CD4-positive, alpha-beta memory T cell (primary cell): ENCODE measurements at regions not wholly inside any gene's neighbourhood (a gene's known extent, or its start where the extent isn't known, plus 50 kb on each side); places are given as distances from the start of the nearest gene placed in this dataset.
A peak's percentile ranks its signal among the peaks of the same experiment; 100 is the strongest.

Experiments
- CTCF ChIA-PET: fragments of 350-600 bp; sonication (Branson Sonifier 250); formaldehyde crosslinking; loops from one replicate; lab custom pipeline; 2021; ENCODE audit warnings: inconsistent platforms; ENCODE audit not compliant: partially characterized antibody; lab: Charles Lee
- POLR2A ChIA-PET: fragments of 350-600 bp; sonication (Branson Sonifier 250); formaldehyde crosslinking; loops from one replicate; lab custom pipeline; 2021; ENCODE audit not compliant: partially characterized antibody; lab: Charles Lee
- DNase-seq, 5 donors: peaks; one replicate each; pipeline versions ENCODE4 v3.0.0 to v3.0.0-alpha.2; 2020 to 2022; ENCODE audit warnings: mixed read lengths in 1 of 5
- H3K27ac ChIP-seq: one replicate; pipeline ENCODE4 v1.7.0; 2013; ENCODE audit warnings: low read depth, low read length
- H3K27me3 ChIP-seq: 2 replicates; pipeline ENCODE4 v1.7.0; 2013; ENCODE audit warnings: mild to moderate bottlenecking, low read length, moderate library complexity; ENCODE audit not compliant: insufficient read depth
- H3K36me3 ChIP-seq: 2 replicates; pipeline ENCODE4 v1.7.0; 2013; ENCODE audit warnings: mild to moderate bottlenecking, low read length, moderate library complexity; ENCODE audit not compliant: insufficient read depth
- H3K4me1 ChIP-seq: 2 replicates; pipeline ENCODE4 v1.7.0; 2013; ENCODE audit warnings: mild to moderate bottlenecking, low read length, moderate library complexity; ENCODE audit not compliant: insufficient read depth
- H3K4me3 ChIP-seq, 2 donors: one replicate each; pipeline ENCODE4 v1.7.0; 2013; ENCODE audit warnings: low read length in 2 of 2, mild to moderate bottlenecking in 1 of 2
- H3K9me3 ChIP-seq, 2 donors: one replicate each; pipeline ENCODE4 v1.7.0; 2013; ENCODE audit warnings: low read length in 2 of 2, control low read depth in 1 of 2; ENCODE audit not compliant: control insufficient read depth in 1 of 2
- H3K27ac Mint-ChIP-seq, 7 donors: one replicate each; pipeline ENCODE4 v1.8.0; 2020 to 2021; ENCODE audit warnings: mixed read lengths in 7 of 7, mild to moderate bottlenecking in 6 of 7, inconsistent platforms in 3 of 7, moderate library complexity in 3 of 7
- H3K27me3 Mint-ChIP-seq, 2 donors: one replicate each; pipeline ENCODE4 v1.8.0; 2020 to 2021; ENCODE audit warnings: mixed read lengths in 2 of 2
- H3K36me3 Mint-ChIP-seq, 2 donors: one replicate each; pipeline ENCODE4 v1.8.0; 2020 to 2021; ENCODE audit warnings: mixed read lengths in 2 of 2, inconsistent platforms in 1 of 2, mild to moderate bottlenecking in 1 of 2
- H3K4me1 Mint-ChIP-seq, 4 donors: one replicate each; pipeline ENCODE4 v1.8.0; 2020 to 2021; ENCODE audit warnings: mixed read lengths in 4 of 4, mild to moderate bottlenecking in 1 of 4
- H3K4me3 Mint-ChIP-seq, 8 donors: one replicate each; pipeline ENCODE4 v1.8.0; 2020 to 2021; ENCODE audit warnings: mixed read lengths in 8 of 8, mild to moderate bottlenecking in 7 of 8, moderate library complexity in 6 of 8, inconsistent platforms in 3 of 8
- H3K9me3 Mint-ChIP-seq, 8 donors: one replicate each; pipeline ENCODE4 v1.8.0; 2020 to 2021; ENCODE audit warnings: mixed read lengths in 8 of 8, mild to moderate bottlenecking in 5 of 8, inconsistent platforms in 3 of 8, moderate library complexity in 1 of 8
- intact Hi-C: fragments of 100-400 bp; cut with micrococcal nuclease; formaldehyde crosslinking; loops from one replicate; pipeline ENCODE4 v1.15.1; 2023

GRCh38 chr9:18012170-18012569 lies 433.3 kb downstream of the SH3GL2 start:
- Mint-ChIP-seq H3K4me1 (no peaks in the 10 kb centered on the region), H3K27me3 (no peaks in the 10 kb centered on the region), H3K27ac (no peak overlapping the region), H3K36me3 (no peaks in the 10 kb centered on the region), H3K4me3 (peak overlapping the region in 1 of 8 donors; percentile 43), H3K9me3 (peaks cover 0 to 5% (median 2%) of the 10 kb centered on the region in 8 donors)
- ChIA-PET CTCF (no interaction called here), POLR2A (no interaction called here)
- no peaks in the 10 kb centered on the region for H3K9me3 ChIP-seq
- no peaks in the 10 kb centered on the region for H3K27me3 ChIP-seq
- H3K4me1 ChIP-seq, result no peaks in the 10 kb centered on the region
- no peak overlapping the region for H3K4me3 ChIP-seq
- H3K27ac ChIP-seq, result no peak overlapping the region
- H3K36me3 ChIP-seq, result no peaks in the 10 kb centered on the region
- intact Hi-C loops, result no loop called here
- DNase-seq, result no peak

DNA sequence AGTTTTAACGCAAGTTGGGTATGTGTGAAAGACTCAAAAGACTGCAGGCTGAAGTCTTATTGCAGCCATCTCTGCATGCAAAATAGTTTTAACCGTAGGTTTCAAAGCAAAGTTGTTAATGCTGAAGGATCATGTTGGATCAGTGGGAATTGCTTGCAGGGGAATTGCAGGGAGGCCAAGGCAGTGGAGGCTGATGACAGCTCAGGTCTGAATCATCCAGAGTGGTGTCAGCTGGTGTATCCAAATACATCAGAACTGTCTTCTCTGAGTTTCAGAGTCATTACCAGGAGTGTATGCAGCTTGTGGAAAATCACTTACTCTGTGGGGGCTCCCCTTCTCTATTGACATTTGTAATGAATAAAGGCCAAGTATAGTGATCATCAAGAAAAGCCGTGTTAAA lies 435.7 kb downstream of the SH3GL2 start:
- no peaks in the 10 kb centered on the region for H3K36me3 Mint-ChIP-seq
- ChIA-PET POLR2A (no interaction called here), CTCF (no interaction called here)
- Histone ChIP-seq H3K4me3 (no peak overlapping the region), H3K36me3 (no peaks in the 10 kb centered on the region), H3K27me3 (no peaks in the 10 kb centered on the region), H3K9me3 (no peaks in the 10 kb centered on the region), H3K4me1 (no peaks in the 10 kb centered on the region), H3K27ac (no peak overlapping the region)
- no peak overlapping the region for H3K27ac Mint-ChIP-seq
- H3K4me3 Mint-ChIP-seq, result no peak overlapping the region
- DNase-seq, result no peak
- H3K27me3 Mint-ChIP-seq, result no peaks in the 10 kb centered on the region
- peaks cover 0 to 13% (median 6%) of the 10 kb centered on the region in 8 donors for H3K9me3 Mint-ChIP-seq
- intact Hi-C loops, result no loop called here
- H3K4me1 Mint-ChIP-seq, result no peaks in the 10 kb centered on the region

GRCh38 chr9:18015116-18015515 lies 436.2 kb downstream of the SH3GL2 start:
- H3K4me3 Mint-ChIP-seq, result no peak overlapping the region
- no peaks in the 10 kb centered on the region for H3K27me3 Mint-ChIP-seq
- no peaks in the 10 kb centered on the region for H3K36me3 Mint-ChIP-seq
- ChIA-PET CTCF (no interaction called here), POLR2A (no interaction called here)
- no peaks in the 10 kb centered on the region for H3K4me1 ChIP-seq
- intact Hi-C loops, result no loop called here
- H3K27ac ChIP-seq, result no peak overlapping the region
- no peak for DNase-seq
- no peaks in the 10 kb centered on the region for H3K4me1 Mint-ChIP-seq
- H3K27me3 ChIP-seq, result no peaks in the 10 kb centered on the region
- H3K36me3 ChIP-seq, result no peaks in the 10 kb centered on the region
- H3K9me3 Mint-ChIP-seq, result peaks cover 0 to 13% (median 6%) of the 10 kb centered on the region in 8 donors
- H3K27ac Mint-ChIP-seq, result no peak overlapping the region
- H3K9me3 ChIP-seq, result no peaks in the 10 kb centered on the region
- H3K4me3 ChIP-seq, result no peak overlapping the region

- intact Hi-C loops, result no loop called here
- peaks cover 0 to 16% (median 8%) of the 10 kb centered on the region in 8 donors for H3K9me3 Mint-ChIP-seq
- POLR2A ChIA-PET, result no interaction called here
These were observed 438.3 kb downstream of the SH3GL2 start for GRCh38 chr9:18017136-18017535.

GRCh38 chr9:18018221-18018620 lies 439.4 kb downstream of the SH3GL2 start:
- no peaks in the 10 kb centered on the region for H3K27me3 Mint-ChIP-seq
- Histone ChIP-seq H3K27me3 (no peaks in the 10 kb centered on the region), H3K4me3 (no peak overlapping the region), H3K9me3 (no peaks in the 10 kb centered on the region), H3K4me1 (no peaks in the 10 kb centered on the region), H3K27ac (no peak overlapping the region), H3K36me3 (no peaks in the 10 kb centered on the region)
- DNase-seq, result no peak
- no peaks in the 10 kb centered on the region for H3K36me3 Mint-ChIP-seq
- peaks cover 0 to 16% (median 8%) of the 10 kb centered on the region in 8 donors for H3K9me3 Mint-ChIP-seq
- no peaks in the 10 kb centered on the region for H3K4me1 Mint-ChIP-seq
- CTCF ChIA-PET, result no interaction called here
- POLR2A ChIA-PET, result no interaction called here
- no peak overlapping the region for H3K4me3 Mint-ChIP-seq
- no peak overlapping the region for H3K27ac Mint-ChIP-seq
- intact Hi-C loops, result no loop called here

More at GRCh38 chr9:18017136-18017535, 438.3 kb downstream of the SH3GL2 start:
- CTCF ChIA-PET, result no interaction called here
- Mint-ChIP-seq H3K4me1 (no peaks in the 10 kb centered on the region), H3K4me3 (no peak overlapping the region), H3K36me3 (no peaks in the 10 kb centered on the region), H3K27me3 (no peaks in the 10 kb centered on the region), H3K27ac (no peak overlapping the region)
- no peaks in the 10 kb centered on the region for H3K27me3 ChIP-seq
- no peaks in the 10 kb centered on the region for H3K4me1 ChIP-seq
- no peak for DNase-seq
- H3K36me3 ChIP-seq, result no peaks in the 10 kb centered on the region
- H3K4me3 ChIP-seq, result no peak overlapping the region
- H3K27ac ChIP-seq, result no peak overlapping the region
- H3K9me3 ChIP-seq, result no peaks in the 10 kb centered on the region

- CTCF ChIA-PET, result no interaction called here
- H3K27me3 ChIP-seq, result no peaks in the 10 kb centered on the region
- Mint-ChIP-seq H3K9me3 (peaks cover 0 to 16% (median 8%) of the 10 kb centered on the region in 8 donors), H3K27ac (no peak overlapping the region), H3K36me3 (no peaks in the 10 kb centered on the region), H3K27me3 (no peaks in the 10 kb centered on the region), H3K4me1 (no peaks in the 10 kb centered on the region), H3K4me3 (no peak overlapping the region)
- no peak for DNase-seq
- H3K36me3 ChIP-seq, result no peaks in the 10 kb centered on the region
- H3K27ac ChIP-seq, result no peak overlapping the region
- no peaks in the 10 kb centered on the region for H3K9me3 ChIP-seq
- intact Hi-C loops, result no loop called here
- no peaks in the 10 kb centered on the region for H3K4me1 ChIP-seq
- POLR2A ChIA-PET, result no interaction called here
- H3K4me3 ChIP-seq, result no peak overlapping the region
These were observed 439.8 kb downstream of the SH3GL2 start for GRCh38 chr9:18018661-18019060.

- no peaks in the 10 kb centered on the region for H3K9me3 ChIP-seq
- no peaks in the 10 kb centered on the region for H3K36me3 ChIP-seq
- Mint-ChIP-seq H3K4me3 (no peak overlapping the region), H3K4me1 (no peaks in the 10 kb centered on the region), H3K27ac (no peak overlapping the region), H3K36me3 (no peaks in the 10 kb centered on the region), H3K27me3 (no peaks in the 10 kb centered on the region), H3K9me3 (peaks cover 0 to 21% (median 8%) of the 10 kb centered on the region in 8 donors)
- intact Hi-C loops, result no loop called here
- ChIA-PET POLR2A (no interaction called here), CTCF (no interaction called here)
- DNase-seq, result no peak
- no peak overlapping the region for H3K4me3 ChIP-seq
- H3K27ac ChIP-seq, result no peak overlapping the region
- H3K4me1 ChIP-seq, result no peaks in the 10 kb centered on the region
- H3K27me3 ChIP-seq, result no peaks in the 10 kb centered on the region
These were observed 441.4 kb downstream of the SH3GL2 start for GRCh38 chr9:18020121-18020745.
